ENCODE measurements at regions not wholly inside any gene's neighbourhood (a gene's known extent, or its start where the extent isn't known, plus 50 kb on each side); places are given as distances from the start of the nearest gene placed in this dataset.

DNA sequence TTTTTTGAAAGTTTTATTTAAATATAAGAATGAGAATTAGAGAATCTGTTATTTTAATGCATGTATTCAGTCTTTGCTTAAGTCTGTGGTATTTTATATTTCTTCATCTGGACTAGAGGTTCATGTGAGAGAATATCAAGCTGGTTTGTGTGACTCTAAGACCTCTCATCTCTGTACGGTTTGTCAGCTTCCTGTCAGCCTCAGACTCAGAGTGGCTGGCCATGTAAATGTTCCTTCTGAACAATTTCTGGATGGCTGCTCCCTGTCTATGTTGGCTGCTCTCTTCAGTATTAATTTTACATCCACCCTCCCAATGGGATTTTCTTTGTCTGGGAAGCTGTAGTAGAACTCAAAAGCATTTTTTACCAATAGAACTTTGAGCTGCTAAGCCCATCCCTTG, 225.3 kb upstream of the THUMPD2 start:
- DNase-seq (ENCODE audit: low spot score in 2 of 2), result no peak
- 52 to 56% methylated on average over 1 of the region's 1 CpG for WGBS, 2 donors
- intact Hi-C loops (cut with DNase I; ENCODE audit: low total_unique reads), result no loop called here
- H3K4me3 ChIP-seq (ENCODE audit: low read depth, poor library complexity, severe bottlenecking), result no peak overlapping the region
- TF ChIP-seq CTCF (IDR thresholded peaks at IDR 0.05), result no peak
- no peak for TF ChIP-seq POLR2A (IDR thresholded peaks at IDR 0.05)

GRCh38 chr2:40002339-40002738, 223.3 kb upstream of the THUMPD2 start:
- no peak for DNase-seq (ENCODE audit: low spot score in 2 of 2)
- WGBS, 2 donors, result 89 to 92% methylated on average over 3 of the region's 3 CpGs
- H3K4me3 ChIP-seq (ENCODE audit: low read depth, poor library complexity, severe bottlenecking), result no peak overlapping the region
- TF ChIP-seq POLR2A (IDR thresholded peaks at IDR 0.05), result no peak
- no peak for TF ChIP-seq CTCF (IDR thresholded peaks at IDR 0.05)
- intact Hi-C loops (cut with DNase I; ENCODE audit: low total_unique reads), result no loop called here

DNA sequence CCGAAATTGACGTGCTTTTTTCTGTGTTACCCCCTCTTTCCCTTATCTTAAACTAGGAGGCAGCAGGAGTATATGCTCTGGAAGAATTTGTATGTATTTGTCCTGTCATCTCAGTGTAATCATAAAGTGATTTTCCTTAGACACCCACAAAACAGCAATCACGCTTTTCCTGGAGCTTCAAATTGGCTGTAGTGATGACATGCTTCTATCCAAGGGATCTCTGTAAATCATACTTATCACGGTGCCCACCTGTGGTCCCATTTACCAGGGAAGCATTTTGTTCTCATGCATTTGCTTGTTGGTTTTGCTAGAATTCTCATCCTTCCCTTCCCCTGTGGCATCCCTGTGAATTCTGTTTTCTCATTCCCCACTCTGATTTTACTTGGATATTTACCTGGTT, 220.8 kb upstream of the THUMPD2 start:
- DNase-seq (ENCODE audit: low spot score in 2 of 2), result no peak
- TF ChIP-seq CTCF (IDR thresholded peaks at IDR 0.05), result no peak
- TF ChIP-seq POLR2A (IDR thresholded peaks at IDR 0.05), result no peak
- no peak overlapping the region for H3K4me3 ChIP-seq (ENCODE audit: low read depth, poor library complexity, severe bottlenecking)
- intact Hi-C loops (cut with DNase I; ENCODE audit: low total_unique reads), result loop anchor here (10.0 kb wide), 1 partner anchor 1425 kb away; no protein-coding TSS in a partner anchor
- WGBS, 2 donors, result 77 to 94% methylated on average over 4 of the region's 4 CpGs

- no peak overlapping the region for H3K4me3 ChIP-seq (ENCODE audit: low read depth, poor library complexity, severe bottlenecking)
- no peak for DNase-seq (ENCODE audit: low spot score in 2 of 2)
- intact Hi-C loops (cut with DNase I; ENCODE audit: low total_unique reads), result loop anchor here (10.0 kb wide), 1 partner anchor 1424 kb away; no protein-coding TSS in a partner anchor
- 74 to 76% methylated on average over 2 of the region's 2 CpGs for WGBS, 2 donors
- TF ChIP-seq CTCF (IDR thresholded peaks at IDR 0.05), result no peak
- TF ChIP-seq POLR2A (IDR thresholded peaks at IDR 0.05), result no peak
Measured at GRCh38 chr2:39998617-39999016, 219.6 kb upstream of the THUMPD2 start.

GRCh38 chr2:39996653-39997080, 217.6 kb upstream of the THUMPD2 start:
- TF ChIP-seq CTCF (IDR thresholded peaks at IDR 0.05), result no peak
- no peak for TF ChIP-seq POLR2A (IDR thresholded peaks at IDR 0.05)
- intact Hi-C loops (cut with DNase I; ENCODE audit: low total_unique reads), result loop anchor here (10.0 kb wide), 1 partner anchor 1422 kb away; no protein-coding TSS in a partner anchor
- WGBS, 2 donors, result 74 to 75% methylated on average over 1 of the region's 1 CpG
- no peak overlapping the region for H3K4me3 ChIP-seq (ENCODE audit: low read depth, poor library complexity, severe bottlenecking)
- DNase-seq (ENCODE audit: low spot score in 2 of 2), result no peak
